ENCODE measurements at regions not wholly inside any gene's neighbourhood (a gene's known extent, or its start where the extent isn't known, plus 50 kb on each side); places are given as distances from the start of the nearest gene placed in this dataset.

DNA sequence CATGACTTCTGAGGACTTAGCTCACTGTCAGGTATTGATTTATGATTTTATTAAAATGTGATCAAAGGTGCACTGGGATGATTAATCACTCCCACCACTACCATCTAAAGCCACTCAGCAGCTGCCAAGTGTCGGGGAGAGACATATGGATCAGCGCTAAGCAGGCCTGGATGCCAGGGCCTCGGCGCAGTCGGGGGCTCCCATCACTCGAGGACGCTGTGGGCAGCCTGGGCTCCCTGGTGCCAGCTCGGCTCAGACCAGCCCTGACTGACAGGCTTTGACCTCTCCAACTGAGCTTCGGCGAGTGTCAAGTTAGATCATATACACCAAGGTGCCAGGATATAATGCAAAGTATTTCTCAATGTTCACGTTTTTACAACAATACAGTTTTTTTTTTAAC lies 267.7 kb downstream of the ACTR3B start:
- no TSS peak for BruUV-seq (replicated peaks)
- WGBS (ENCODE audit: low lambda C conversion rate): 51% methylated on average over 10 of the region's 11 CpGs
- ChIA-PET CTCF (ENCODE audit: low intra/inter-chr PET ratio, low total read pairs) (no interaction called here), POLR2A (no interaction called here)
- Histone ChIP-seq H3K79me2 (ENCODE audit: insufficient read depth, low read length) (no peaks in the 10 kb centered on the region), H4K20me1 (ENCODE audit: insufficient read depth, low read length) (no peaks in the 10 kb centered on the region), H2AFZ (ENCODE audit: low read length) (no peak overlapping the region), H3K9ac (ENCODE audit: insufficient read depth, low read depth, low read length) (no peak overlapping the region), H3K36me3 (replicated peaks in 1 of 2; ENCODE audit: control insufficient read depth in 1 of 2, insufficient read depth in 2 of 2, low read length in 2 of 2) (no peaks in the 10 kb centered on the region), H3K4me2 (ENCODE audit: low read depth, low read length) (no peak overlapping the region), H3K4me3 (replicated peaks in 1 of 3; ENCODE audit: insufficient read depth in 1 of 3, low read depth in 2 of 3, low read length in 3 of 3) (no peak overlapping the region), H3K9me3 (ENCODE audit: low read length) (no peaks in the 10 kb centered on the region), H3K4me1 (ENCODE audit: insufficient read depth, low read length) (no peaks in the 10 kb centered on the region), H3K27me3 (ENCODE audit: control insufficient read depth in 1 of 2, insufficient read depth in 2 of 2, low read length in 2 of 2) (peaks cover 0 to 6% of the 10 kb centered on the region in 2 experiments; a peak in 2 of 5 replicates), H3K27ac (ENCODE audit: extremely low read length, insufficient read depth, low read length) (no peak overlapping the region)
- intact Hi-C loops (cut with micrococcal nuclease; ENCODE audit: unreplicated experiment) (loop anchor here (10.0 kb wide), 1 partner anchor 132 kb away; no protein-coding TSS in a partner anchor), in situ Hi-C loops (cut with HindIII; ENCODE audit: extremely low pct_ligation_motif_present, low pct_unique_long_range_greater_than_20kb) (no loop called here)
- ATAC-seq (no peak), FAIRE-seq (no peak), DNase-seq (ENCODE audit: low spot score) (no peak)
- TF ChIP-seq KLF16 (CRISPR knock-in tag; IDR thresholded peaks at IDR 0.05): no peak
- TF ChIP-seq ELF1 (CRISPR knock-in tag; IDR thresholded peaks at IDR 0.05): no peak
- no peak for TF ChIP-seq ZNF121 (CRISPR knock-in tag; IDR thresholded peaks at IDR 0.05)
- TF ChIP-seq ATRX (CRISPR knock-in tag; IDR thresholded peaks at IDR 0.05; ENCODE audit: borderline replicate concordance): no peak

DNA sequence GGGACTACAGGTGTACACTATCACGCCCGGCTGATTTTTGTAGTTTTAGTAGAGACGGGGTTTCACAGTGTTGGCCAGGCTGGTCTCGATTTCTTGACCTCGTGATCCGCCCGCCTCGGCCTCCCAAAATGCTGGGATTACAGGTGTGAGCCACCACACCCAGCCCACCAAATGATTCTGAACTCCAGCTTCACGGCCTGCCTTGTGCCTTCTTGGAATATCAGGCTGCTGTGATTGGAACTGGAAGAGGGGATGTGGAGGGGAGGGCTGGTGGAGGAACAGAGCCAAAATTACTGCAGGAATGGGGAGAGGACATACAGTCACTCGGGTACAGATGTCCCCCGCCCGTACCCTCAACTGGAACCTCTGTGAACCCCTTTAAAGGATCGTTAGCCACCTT lies 268.4 kb downstream of the ACTR3B start:
- CTCF ChIA-PET (ENCODE audit: low intra/inter-chr PET ratio, low total read pairs): no interaction called here
- Histone ChIP-seq H2AFZ (ENCODE audit: low read length) (no peak overlapping the region), H4K20me1 (ENCODE audit: insufficient read depth, low read length) (no peaks in the 10 kb centered on the region), H3K4me2 (ENCODE audit: low read depth, low read length) (no peak overlapping the region), H3K9ac (ENCODE audit: insufficient read depth, low read depth, low read length) (no peak overlapping the region), H3K36me3 (replicated peaks in 1 of 2; ENCODE audit: control insufficient read depth in 1 of 2, insufficient read depth in 2 of 2, low read length in 2 of 2) (no peaks in the 10 kb centered on the region), H3K79me2 (ENCODE audit: insufficient read depth, low read length) (no peaks in the 10 kb centered on the region), H3K4me3 (replicated peaks in 1 of 3; ENCODE audit: insufficient read depth in 1 of 3, low read depth in 2 of 3, low read length in 3 of 3) (no peak overlapping the region), H3K9me3 (ENCODE audit: low read length) (no peaks in the 10 kb centered on the region), H3K4me1 (ENCODE audit: insufficient read depth, low read length) (no peaks in the 10 kb centered on the region), H3K27ac (ENCODE audit: extremely low read length, insufficient read depth, low read length) (no peak overlapping the region), H3K27me3 (ENCODE audit: control insufficient read depth in 1 of 2, insufficient read depth in 2 of 2, low read length in 2 of 2) (peaks cover 0 to 3% of the 10 kb centered on the region in 2 experiments; a peak in 2 of 5 replicates)
- TF ChIP-seq ZNF20 (CRISPR knock-in tag; IDR thresholded peaks at IDR 0.05) (no peak), ZFP36L2 (CRISPR knock-in tag; IDR thresholded peaks at IDR 0.05) (no peak)
- no peak for DNase-seq (ENCODE audit: low spot score)
- no peak for ATAC-seq
- in situ Hi-C loops (cut with HindIII; ENCODE audit: extremely low pct_ligation_motif_present, low pct_unique_long_range_greater_than_20kb) (no loop called here), intact Hi-C loops (cut with micrococcal nuclease; ENCODE audit: unreplicated experiment) (loop anchor here (10.0 kb wide), 1 partner anchor 133 kb away; no protein-coding TSS in a partner anchor)
- POLR2A ChIA-PET: no interaction called here
- BruUV-seq (replicated peaks): no TSS peak
- FAIRE-seq: no peak
- WGBS (ENCODE audit: low lambda C conversion rate): 58% methylated on average over 13 of the region's 13 CpGs
